Frontal cortex (tissue), 3 donors: ENCODE measurements at regions not wholly inside any gene's neighbourhood (a gene's known extent, or its start where the extent isn't known, plus 50 kb on each side); places are given as distances from the start of the nearest gene placed in this dataset.

Experiments used
- DNase-seq, 2 donors: peaks; one replicate each; pipeline ENCODE4 v3.0.0; 2012; ENCODE audit warnings: low spot score in 2 of 2
- FAIRE-seq: peaks from 2 replicates; lab custom pipeline; 2012; peaks lifted over from hg19 to GRCh38; lab: Jason Lieb, UNC
- donor health status: control.
- donor health status: control.
- donor health status: control.

GRCh38 chr3:177735431-177735830 is 538.1 kb upstream of the TBL1XR1 start:
- FAIRE-seq (no peak), DNase-seq (no peak)

- no peak for FAIRE-seq
- no peak for DNase-seq
These were observed 542.2 kb upstream of the TBL1XR1 start for GRCh38 chr3:177739461-177739860.

GRCh38 chr3:177740254-177740653 is 543.0 kb upstream of the TBL1XR1 start:
- DNase-seq = no peak

GRCh38 chr3:177742273-177742672 is 545.0 kb upstream of the TBL1XR1 start:
- FAIRE-seq (no peak), DNase-seq (no peak)

More at GRCh38 chr3:177740254-177740653, 543.0 kb upstream of the TBL1XR1 start:
- FAIRE-seq = no peak

GRCh38 chr3:177743173-177743890 is 546.0 kb upstream of the TBL1XR1 start:
- no peak for DNase-seq

GRCh38 chr3:177744873-177745606 is 547.8 kb upstream of the TBL1XR1 start:
- no peak for FAIRE-seq
- DNase-seq = no peak

More at GRCh38 chr3:177743173-177743890, 546.0 kb upstream of the TBL1XR1 start:
- no peak for FAIRE-seq

- no peak for DNase-seq
- FAIRE-seq = no peak
These were observed 548.3 kb upstream of the TBL1XR1 start for GRCh38 chr3:177745607-177746005.

GRCh38 chr3:177746337-177746933 is 549.2 kb upstream of the TBL1XR1 start:
- FAIRE-seq (no peak), DNase-seq (no peak)

- FAIRE-seq = no peak
- no peak for DNase-seq
These were observed 552.6 kb upstream of the TBL1XR1 start for GRCh38 chr3:177749836-177750235.

GRCh38 chr3:177750436-177750835 is 553.2 kb upstream of the TBL1XR1 start:
- FAIRE-seq = no peak
- no peak for DNase-seq

- DNase-seq (no peak), FAIRE-seq (no peak)
These were observed 554.5 kb upstream of the TBL1XR1 start for GRCh38 chr3:177751770-177752169.

GRCh38 chr3:177752831-177753230 is 555.5 kb upstream of the TBL1XR1 start:
- no peak for FAIRE-seq
- no peak for DNase-seq

- no peak for DNase-seq
- FAIRE-seq = no peak
These were observed 556.3 kb upstream of the TBL1XR1 start for GRCh38 chr3:177753451-177754155.

- no peak for DNase-seq
- FAIRE-seq = no peak
These were observed 557.2 kb upstream of the TBL1XR1 start for GRCh38 chr3:177754508-177754921.

GRCh38 chr3:177758126-177758525 is 560.8 kb upstream of the TBL1XR1 start:
- DNase-seq = no peak
- no peak for FAIRE-seq

GRCh38 chr3:177760803-177761202 is 563.5 kb upstream of the TBL1XR1 start:
- FAIRE-seq (no peak), DNase-seq (no peak)

GRCh38 chr3:177764377-177764912 is 567.2 kb upstream of the TBL1XR1 start:
- no peak for FAIRE-seq

GRCh38 chr3:177764933-177765332 is 567.7 kb upstream of the TBL1XR1 start:
- FAIRE-seq (peak; percentile 8), DNase-seq (no peak)

More at GRCh38 chr3:177764377-177764912, 567.2 kb upstream of the TBL1XR1 start:
- DNase-seq = no peak

GRCh38 chr3:177770383-177771230 is 573.3 kb upstream of the TBL1XR1 start:
- no peak for FAIRE-seq
- no peak for DNase-seq
